Uterus (tissue), 2 donors: ENCODE measurements at regions not wholly inside any gene's neighbourhood (a gene's known extent, or its start where the extent isn't known, plus 50 kb on each side); places are given as distances from the start of the nearest gene placed in this dataset.

ENCODE experiments used
- CTCF ChIP-seq, 4 experiments: fragments of 200-600 bp in 2 of 4; fragments of 450-650 bp in 2 of 4; sonication (generic) in 2 of 4; IDR thresholded peaks; one replicate each; pipeline ENCODE4 v1.5.1; 2016 to 2019; ENCODE audit warnings: antibody characterized with exemption in 4 of 4, mild to moderate bottlenecking in 2 of 4, moderate library complexity in 1 of 4
- POLR2A ChIP-seq, 2 donors: fragments of 450-650 bp; IDR thresholded peaks; one replicate each; pipeline ENCODE4 v1.6.1; 2016; ENCODE audit warnings: antibody characterized with exemption in 2 of 2, mild to moderate bottlenecking in 1 of 2, moderate library complexity in 1 of 2

GRCh38 chr4:30294295-30294694, 425.9 kb upstream of the PCDH7 start:
- no peak for TF ChIP-seq CTCF (IDR thresholded peaks at IDR 0.05)
- TF ChIP-seq POLR2A (IDR thresholded peaks at IDR 0.05) = no peak
